ENCODE measurements at regions not wholly inside any gene's neighbourhood (a gene's known extent, or its start where the extent isn't known, plus 50 kb on each side); places are given as distances from the start of the nearest gene placed in this dataset.
"Not testable (repeated sequence)": the region's sequence is repeated elsewhere in the genome, so short reads cannot be mapped to it uniquely, and the experiment has no call there.

DNA sequence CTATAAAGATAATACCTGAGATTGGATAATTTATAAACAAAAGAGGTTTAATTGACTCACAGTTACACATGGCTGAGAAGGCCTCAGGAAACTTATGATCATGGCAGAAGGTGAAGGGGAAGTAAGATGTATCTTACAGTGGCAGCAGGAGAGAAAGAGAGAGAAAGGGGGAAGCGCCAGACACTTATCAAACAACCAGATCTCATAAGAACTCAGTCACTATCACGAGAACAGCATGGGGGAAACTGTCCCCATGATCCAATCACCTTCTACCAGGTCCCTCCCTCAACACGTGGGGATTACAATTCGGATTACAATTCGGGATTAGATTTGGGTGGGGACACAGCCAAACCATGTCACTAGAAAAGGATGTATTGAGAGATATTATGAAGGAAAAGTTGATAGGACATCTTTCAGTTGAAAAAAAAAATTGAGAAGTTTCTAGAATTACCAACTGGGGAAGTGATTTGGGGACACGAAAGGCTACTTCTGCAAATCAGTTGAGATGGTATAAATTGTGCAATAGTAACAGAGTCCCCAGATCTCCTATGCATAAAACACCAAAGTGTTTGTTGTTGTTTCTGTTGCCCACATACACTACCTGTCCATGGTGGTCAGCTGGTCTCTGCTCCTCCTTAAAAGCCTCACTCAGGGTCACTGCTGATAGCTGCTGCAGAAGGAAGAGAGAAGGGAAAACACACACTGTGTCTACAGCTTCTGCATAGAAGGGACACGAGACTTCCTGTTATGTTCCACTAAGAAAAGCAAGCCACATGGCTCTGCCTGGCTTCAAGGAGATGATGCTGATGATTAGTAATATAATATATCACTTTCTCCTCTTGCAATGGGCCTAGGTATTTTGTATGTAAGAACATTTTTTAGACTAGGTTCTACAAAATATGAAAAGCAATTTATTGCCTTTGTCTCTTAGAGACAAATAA is 465.5 kb downstream of the PDZRN4 start:
- DNase-seq, result no peak

DNA sequence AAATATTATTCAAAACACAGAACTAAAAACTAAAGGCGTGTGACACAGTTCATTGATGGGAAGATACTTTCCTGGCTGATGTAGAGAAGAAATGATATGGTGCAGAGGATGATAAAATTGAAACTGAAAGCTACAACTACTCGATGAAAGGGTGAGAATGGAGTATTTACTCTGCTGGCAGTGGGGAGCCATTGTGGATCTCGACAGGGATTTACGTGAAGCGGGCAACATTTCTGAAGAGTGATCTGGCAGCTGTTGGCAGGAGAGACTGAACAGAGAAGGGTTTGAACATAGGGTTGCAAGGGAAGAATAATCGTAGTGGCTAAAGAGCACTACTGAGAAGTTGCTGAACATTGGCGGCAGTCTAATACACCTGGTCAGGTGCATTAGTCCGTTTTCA is 464.9 kb downstream of the PDZRN4 start:
- no peak for DNase-seq

DNA sequence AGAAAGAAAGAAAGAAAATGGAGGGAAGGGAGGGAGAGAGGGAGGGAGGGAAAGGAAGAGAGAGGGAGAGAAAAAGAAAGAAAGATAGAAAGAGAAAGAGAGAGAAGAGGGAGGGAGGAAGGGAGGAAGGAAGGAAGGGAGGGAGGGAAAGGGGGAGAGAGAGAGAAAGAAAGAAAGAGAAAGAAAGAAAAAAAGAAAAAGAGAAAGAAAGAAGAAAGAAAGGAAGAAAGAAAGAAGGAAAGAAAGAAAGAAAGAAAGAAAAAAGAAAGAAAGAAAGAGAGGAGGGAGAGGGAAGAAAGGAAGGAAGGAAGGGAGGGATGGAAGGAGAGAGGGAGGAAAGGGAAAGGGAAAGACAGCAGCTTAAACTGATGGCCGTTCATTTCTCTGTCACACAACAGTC is 457.5 kb downstream of the PDZRN4 start:
- no peak for DNase-seq

DNA sequence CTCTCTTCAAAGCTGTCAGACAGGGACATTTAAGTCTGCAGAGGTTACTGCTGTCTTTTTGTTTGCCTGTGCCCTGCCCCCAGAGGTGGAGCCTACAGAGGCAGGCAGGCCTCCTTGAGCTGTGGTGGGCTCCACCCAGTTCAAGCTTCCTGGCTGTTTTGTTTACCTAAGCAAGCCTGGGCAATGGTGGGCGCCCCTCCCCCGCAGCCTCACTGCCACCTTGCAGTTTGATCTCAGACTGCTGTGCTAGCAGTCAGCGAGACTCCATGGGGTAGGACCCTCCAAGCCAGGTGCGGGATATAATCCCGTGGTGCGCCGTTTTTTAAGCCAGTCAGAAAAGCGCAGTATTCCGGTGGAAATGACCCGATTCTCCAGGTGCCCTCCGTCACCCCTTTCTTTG is 454.7 kb downstream of the PDZRN4 start:
- DNase-seq, result not testable (repeated sequence)

DNA sequence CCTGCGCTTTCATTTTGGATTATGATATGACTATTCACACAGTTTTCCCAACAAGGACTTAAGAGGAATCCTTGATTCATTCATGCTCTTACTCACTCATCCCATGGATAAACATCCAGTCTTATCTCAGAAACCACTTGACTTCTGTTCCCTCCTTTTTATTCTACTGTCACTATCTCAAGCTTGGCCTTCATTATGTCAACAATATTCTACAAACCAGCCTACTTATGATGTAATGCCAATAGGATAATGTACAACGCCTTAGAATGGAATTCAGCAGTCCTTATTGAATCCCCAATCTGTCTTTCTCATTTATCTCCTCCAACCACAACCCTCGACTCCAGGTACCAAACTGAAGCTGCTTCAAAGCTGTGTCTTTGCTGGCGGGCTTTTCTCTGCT is 448.5 kb downstream of the PDZRN4 start:
- no peak for DNase-seq

DNA sequence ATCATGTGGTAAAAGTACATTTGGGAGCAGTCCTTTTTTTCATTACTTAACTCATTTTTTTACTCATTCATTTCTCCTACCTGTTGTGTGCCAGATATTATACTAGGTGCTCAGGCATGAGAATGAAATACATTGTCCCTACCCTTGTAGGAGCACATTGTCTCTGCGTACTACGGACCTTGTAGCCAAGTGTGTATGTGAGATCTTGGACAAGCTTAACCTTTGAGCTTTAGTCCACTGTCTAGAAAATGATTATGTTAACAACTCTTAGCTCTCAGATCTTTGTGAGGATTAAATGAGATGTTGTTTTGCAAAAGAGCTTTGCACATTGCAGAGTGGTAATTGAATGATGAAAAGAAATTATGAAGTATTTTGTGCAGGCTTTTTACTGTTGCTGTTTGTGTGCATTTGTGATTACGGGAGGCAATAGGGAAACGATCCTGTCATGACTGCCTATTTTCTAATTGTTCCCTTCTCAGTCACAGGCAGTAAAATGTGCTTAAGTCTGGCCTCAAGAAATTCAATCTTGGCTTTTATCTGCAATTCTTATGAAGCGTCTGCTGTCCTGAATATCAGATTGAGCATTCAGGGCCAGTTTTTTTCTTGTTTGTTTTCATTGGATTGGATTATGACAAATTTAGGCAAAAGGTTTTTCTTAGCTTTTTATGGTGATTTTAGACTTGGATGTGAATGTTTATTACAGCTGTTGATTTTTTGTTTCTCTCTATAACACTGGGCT is 447.7 kb downstream of the PDZRN4 start:
- DNase-seq, result no peak

DNA sequence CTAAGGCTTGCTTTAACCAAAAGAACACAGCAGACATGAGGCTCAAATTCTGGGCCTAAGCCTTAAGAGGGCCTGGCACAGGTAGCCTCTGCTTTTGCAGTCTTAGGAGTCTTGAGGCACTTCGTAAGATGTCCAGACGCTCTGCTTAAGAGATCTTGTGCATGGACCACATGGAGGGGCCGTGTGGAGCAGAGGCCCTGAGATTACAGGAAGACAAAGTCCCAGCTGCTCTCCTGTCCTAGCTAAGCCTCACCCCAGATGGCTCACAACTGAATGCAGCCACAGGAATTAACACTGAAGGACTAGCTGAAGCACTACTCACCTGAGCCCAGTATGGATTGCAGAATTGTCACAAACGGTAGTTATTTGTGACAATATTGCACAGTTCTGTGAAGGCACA is 446.0 kb downstream of the PDZRN4 start:
- DNase-seq, result no peak

DNA sequence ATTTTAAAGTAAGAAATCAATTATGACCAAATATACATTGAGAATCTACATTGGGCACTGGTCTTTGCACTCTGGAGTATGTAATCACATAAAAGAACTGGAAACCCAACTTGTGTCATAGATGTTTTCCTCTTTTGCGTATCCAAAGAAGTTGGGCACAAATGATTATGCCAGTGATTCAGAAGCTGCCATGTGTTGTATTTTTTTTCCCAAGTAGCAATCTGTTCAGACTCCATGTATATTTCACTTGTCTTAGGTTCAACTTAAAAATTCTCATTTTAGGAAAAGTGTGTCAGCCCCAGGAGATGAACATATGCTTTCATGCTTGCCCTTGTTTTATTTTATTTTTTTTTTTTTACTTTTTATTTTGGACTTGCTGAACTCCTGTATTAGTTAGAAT is 441.5 kb downstream of the PDZRN4 start:
- no peak for DNase-seq

DNA sequence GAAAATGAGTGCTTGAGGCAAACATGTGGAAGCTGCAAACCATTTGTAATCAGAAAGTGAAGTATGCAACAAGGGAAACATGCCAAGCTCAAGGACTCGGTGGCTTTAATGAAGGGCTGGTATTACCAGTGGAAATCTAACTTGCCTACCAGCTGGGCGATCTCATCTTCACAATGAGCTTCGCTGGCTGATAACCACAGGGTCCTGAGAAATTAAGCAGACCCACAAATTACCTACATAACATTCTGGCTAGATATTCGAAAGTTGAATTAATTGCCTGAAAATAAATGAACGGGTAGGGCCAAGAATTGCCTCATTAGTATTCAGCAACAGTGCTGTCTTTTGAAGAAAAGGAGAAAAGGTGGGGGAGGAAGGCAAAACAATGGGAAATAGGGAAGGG is 439.4 kb downstream of the PDZRN4 start:
- DNase-seq, result no peak

DNA sequence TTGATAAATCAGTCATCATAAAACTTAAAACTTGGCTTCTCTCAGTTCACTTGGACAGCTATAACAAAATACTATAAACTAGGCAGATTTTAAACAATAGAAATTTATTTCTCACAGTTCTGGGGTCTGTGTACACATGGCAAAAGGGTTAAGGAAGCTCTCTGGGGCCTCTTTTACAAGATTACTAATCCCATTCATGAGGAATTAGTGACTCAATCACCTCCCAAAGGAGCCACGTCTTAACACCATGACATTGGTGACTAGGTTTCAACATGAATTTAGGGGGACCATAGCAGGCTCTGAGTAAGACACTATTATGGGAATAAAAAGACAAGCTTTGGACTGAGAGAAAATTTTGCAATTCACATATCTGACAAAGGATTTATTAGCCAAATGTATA is 436.5 kb downstream of the PDZRN4 start:
- no peak for DNase-seq
